GM12878 (cell line): ENCODE measurements at regions not wholly inside any gene's neighbourhood (a gene's known extent, or its start where the extent isn't known, plus 50 kb on each side); places are given as distances from the start of the nearest gene placed in this dataset.

Source experiments
- ATAC-seq: fragments of 200-7000 bp; cut with Tn5 transposase; 3 replicates; pipeline ENCODE4 v1.9.1; 2020; ENCODE audit warnings: mild to moderate bottlenecking, moderate library complexity
- BruUV-seq: library from RNA; stranded (reverse); fragments of 400-500 nt; replicated peaks from 2 replicates; lab custom pipeline; 2021; lab: Mats Ljungman, UMichigan
- CTCF ChIA-PET: fragments of 300-600 bp; sonication (Branson Sonifier 250); formaldehyde crosslinking; extraction: SDS; loops from one replicate; lab custom pipeline; 2021; ENCODE audit warnings: inconsistent platforms; lab: Yijun Ruan, JAX
- POLR2A ChIA-PET: fragments of 350-600 bp; formaldehyde crosslinking; extraction: SDS; loops from one replicate; lab custom pipeline; 2021; ENCODE audit warnings: inconsistent platforms; lab: Charles Lee
- RAD21 ChIA-PET: fragments of 300-600 bp; sonication (Branson Sonifier 250); formaldehyde crosslinking; loops from one replicate; lab custom pipeline; 2023; ENCODE audit warnings: antibody characterized with exemption; ENCODE audit not compliant: unreplicated experiment; lab: Charles Lee
- SMC1A ChIA-PET: fragments of 300-600 bp; sonication (Branson Sonifier 250); formaldehyde crosslinking; loops from one replicate; lab custom pipeline; 2023; ENCODE audit not compliant: unreplicated experiment, uncharacterized antibody; lab: Charles Lee
- DNase-seq: peaks from one replicate; pipeline ENCODE4 v3.0.0-alpha.2; 2011; ENCODE audit warnings: low read depth, low spot score
- FAIRE-seq: peaks from 3 replicates; lab custom pipeline; 2011; peaks lifted over from hg19 to GRCh38; lab: Jason Lieb, UNC
- H2AFZ ChIP-seq: 2 replicates; pipeline ENCODE4 v1.6.0; 2011; ENCODE audit warnings: low read depth, low read length, control low read depth; ENCODE audit not compliant: control insufficient read depth
- H3K27ac ChIP-seq: 2 replicates; pipeline ENCODE4 v1.5.1; 2011; ENCODE audit warnings: control low read depth; ENCODE audit not compliant: control insufficient read depth, insufficient read depth
- H3K27me3 ChIP-seq, 2 experiments: replicated peaks in 1 of 2; 2 replicates each; pipeline versions ENCODE4 v1.6.0 to v1.6.1; 2011; ENCODE audit warnings: low read length in 1 of 2; ENCODE audit not compliant: control insufficient read depth in 2 of 2, insufficient read depth in 2 of 2
- H3K36me3 ChIP-seq, 2 experiments: 2 replicates each; pipeline ENCODE4 v1.5.1; 2011; ENCODE audit warnings: low read length in 1 of 2; ENCODE audit not compliant: control insufficient read depth in 2 of 2, insufficient read depth in 2 of 2
- H3K4me1 ChIP-seq: 2 replicates; pipeline ENCODE4 v1.6.1; 2011; ENCODE audit warnings: mild to moderate bottlenecking, low read length, moderate library complexity, mixed read lengths; ENCODE audit not compliant: control insufficient read depth, insufficient read depth
- H3K4me2 ChIP-seq: 2 replicates; pipeline ENCODE4 v1.6.0; 2011; ENCODE audit warnings: control low read depth; ENCODE audit not compliant: control insufficient read depth, insufficient read depth
- H3K4me3 ChIP-seq: fragments of 200-600 bp; sonication (generic); 2 replicates; pipeline ENCODE4 v1.5.1; 2016
- H3K79me2 ChIP-seq: 2 replicates; pipeline ENCODE4 v1.6.0; 2011; ENCODE audit warnings: low read length; ENCODE audit not compliant: control insufficient read depth, insufficient read depth
- H3K9ac ChIP-seq: 2 replicates; pipeline ENCODE4 v1.8.0; 2011; ENCODE audit warnings: low read length, control low read depth, mixed read lengths; ENCODE audit not compliant: control insufficient read depth, insufficient read depth
- H3K9me3 ChIP-seq: replicated peaks from 3 replicates; pipeline ENCODE4 v1.5.1; 2011; ENCODE audit warnings: mild to moderate bottlenecking, low read length; ENCODE audit not compliant: control insufficient read depth, insufficient read depth
- H4K20me1 ChIP-seq: 2 replicates; pipeline ENCODE4 v1.6.0; 2011; ENCODE audit not compliant: control insufficient read depth, insufficient read depth
- CHD2 ChIP-seq: IDR thresholded peaks from 2 replicates; pipeline ENCODE4 v1.6.1; 2011; ENCODE audit warnings: low read depth, low read length, improper control_type of control experiment, borderline replicate concordance
- EGR1 ChIP-seq, 2 experiments: IDR thresholded peaks; 1 replicate in 1 of 2; 2 replicates in 1 of 2; pipeline ENCODE4 v1.6.1; 2011 to 2012; ENCODE audit warnings: low read depth in 2 of 2, low read length in 2 of 2, borderline replicate concordance in 1 of 2, mild to moderate bottlenecking in 1 of 2, moderate library complexity in 1 of 2
- EZH2 ChIP-seq: IDR thresholded peaks from 2 replicates; pipeline ENCODE4 v1.6.1; 2012; ENCODE audit warnings: low read depth, mild to moderate bottlenecking, control low read depth, inconsistent platforms, low read length, borderline replicate concordance; ENCODE audit not compliant: control insufficient read depth
- IKZF1 ChIP-seq: fragments of 450-650 bp; conservative IDR thresholded peaks from 2 replicates; pipeline ENCODE4 v1.6.1; 2017; ENCODE audit warnings: antibody characterized with exemption, mild to moderate bottlenecking
- IRF3 ChIP-seq: fragments of 450-650 bp; IDR thresholded peaks from 2 replicates; pipeline ENCODE4 v1.6.1; 2014; ENCODE audit warnings: mild to moderate bottlenecking
- MYB ChIP-seq: fragments of 150-350 bp; IDR thresholded peaks from 2 replicates; pipeline ENCODE4 v1.6.1; 2014; ENCODE audit warnings: mild to moderate bottlenecking, low read depth, low read length, borderline replicate concordance
- PML ChIP-seq: IDR thresholded peaks from 2 replicates; pipeline ENCODE4 v1.6.1; 2012; ENCODE audit warnings: low read length, inconsistent platforms
- POLR2A ChIP-seq: IDR thresholded peaks from 2 replicates; pipeline ENCODE4 v1.6.1; 2011; ENCODE audit warnings: low read depth, mild to moderate bottlenecking, low read length
- RAD51 ChIP-seq: fragments of 450-650 bp; IDR thresholded peaks from 2 replicates; pipeline ENCODE4 v1.6.1; 2016; ENCODE audit warnings: moderate library complexity, mild to moderate bottlenecking, inconsistent platforms
- SMAD1 ChIP-seq: fragments of 450-650 bp; IDR thresholded peaks from 2 replicates; pipeline ENCODE4 v1.6.1; 2018; ENCODE audit warnings: mild to moderate bottlenecking, low read depth; ENCODE audit not compliant: partially characterized antibody
- SMARCA5 ChIP-seq: fragments of 450-650 bp; IDR thresholded peaks from 2 replicates; pipeline ENCODE4 v1.6.1; 2017; ENCODE audit warnings: mild to moderate bottlenecking
- SMC3 ChIP-seq: IDR thresholded peaks from 2 replicates; pipeline ENCODE4 v1.6.1; 2011; ENCODE audit warnings: low read length, improper control_type of control experiment, borderline replicate concordance
- SRF ChIP-seq, 2 experiments: IDR thresholded peaks; 2 replicates each; pipeline ENCODE4 v1.6.1; 2011; ENCODE audit warnings: low read depth in 2 of 2, low read length in 2 of 2, mild to moderate bottlenecking in 1 of 2, moderate library complexity in 1 of 2
- WRNIP1 ChIP-seq: IDR thresholded peaks from 2 replicates; pipeline ENCODE4 v1.6.1; 2011; ENCODE audit warnings: low read depth, low read length, improper control_type of control experiment, borderline replicate concordance
- ZBTB11 ChIP-seq: fragments of 450-650 bp; formaldehyde crosslinking; IDR thresholded peaks from 2 replicates; pipeline ENCODE4 v1.5.0; 2022; ENCODE audit warnings: mild to moderate bottlenecking, missing genetic modification characterization
- ZSCAN29 ChIP-seq: fragments of 450-650 bp; IDR thresholded peaks from 2 replicates; pipeline ENCODE4 v1.6.1; 2017; ENCODE audit warnings: mild to moderate bottlenecking, moderate library complexity
- WGBS: methylation state at CpG from one replicate; pipeline ENCODE4 v1.1.6; 2016; ENCODE audit warnings: low lambda C conversion rate; ENCODE audit not compliant: insufficient replicate concordance, insufficient coverage; ENCODE audit errors: missing lambda C conversion rate; 5-methylcytosine and 5-hydroxymethylcytosine counted together
- in situ Hi-C: fragments of 300-500 bp; cut with MboI; formaldehyde crosslinking; loops from 9 replicates; pipeline ENCODE4 v1.14.3; 2018; ENCODE audit warnings: mixed read lengths
- intact Hi-C: fragments of 100-400 bp; cut with micrococcal nuclease; formaldehyde crosslinking; loops from one replicate; pipeline ENCODE4 v1.14.2; 2022; ENCODE audit not compliant: unreplicated experiment

- H2AFZ ChIP-seq = no peak overlapping the region
- H3K4me3 ChIP-seq = no peak overlapping the region
- ChIA-PET SMC1A (interaction anchor here (1.2 kb wide), 1 partner anchor 16 kb away, joined by 3 read pairs; no protein-coding TSS in a partner anchor), CTCF (no interaction called here), RAD21 (no interaction called here), POLR2A (no interaction called here)
- H3K79me2 ChIP-seq = no peaks in the 10 kb centered on the region
- H3K4me2 ChIP-seq = no peak overlapping the region
- BruUV-seq = no TSS peak
- no peaks in the 10 kb centered on the region for H3K27me3 ChIP-seq
- FAIRE-seq (no peak), DNase-seq (no peak), ATAC-seq (no peak)
- no peak overlapping the region for H3K9ac ChIP-seq
- 13% methylated on average over 3 of the region's 3 CpGs for WGBS
- in situ Hi-C loops = no loop called here
- no peaks in the 10 kb centered on the region for H4K20me1 ChIP-seq
- H3K36me3 ChIP-seq = no peaks in the 10 kb centered on the region
- TF ChIP-seq IRF3 (no peak), PML (no peak)
- intact Hi-C loops = no loop called here
- no peaks in the 10 kb centered on the region for H3K9me3 ChIP-seq
- no peaks in the 10 kb centered on the region for H3K4me1 ChIP-seq
- H3K27ac ChIP-seq = no peak overlapping the region
Measured at GRCh38 chr5:129246088-129246487, 151.5 kb downstream of the ISOC1 start.

GRCh38 chr5:129249886-129250285 lies 155.3 kb downstream of the ISOC1 start:
- WGBS = 37% methylated on average over 9 of the region's 9 CpGs
- in situ Hi-C loops (no loop called here), intact Hi-C loops (no loop called here)
- Histone ChIP-seq H3K9ac (no peak overlapping the region), H3K27ac (no peak overlapping the region), H3K9me3 (no peaks in the 10 kb centered on the region), H3K4me1 (no peaks in the 10 kb centered on the region), H3K4me2 (no peak overlapping the region), H4K20me1 (no peaks in the 10 kb centered on the region), H3K79me2 (no peaks in the 10 kb centered on the region), H3K4me3 (no peak overlapping the region), H3K36me3 (no peaks in the 10 kb centered on the region), H3K27me3 (no peaks in the 10 kb centered on the region), H2AFZ (no peak overlapping the region)
- no peak for DNase-seq
- FAIRE-seq = no peak
- BruUV-seq = no TSS peak
- no peak for ATAC-seq
- SMC1A ChIA-PET = no interaction called here
- no peak for TF ChIP-seq SRF (IDR thresholded peaks at IDR 0.05; ENCODE audit: low read depth in 2 of 2, low read length in 2 of 2)
- no peak for TF ChIP-seq WRNIP1
- TF ChIP-seq EZH2 = no peak
- TF ChIP-seq POLR2A = no peak
- TF ChIP-seq IKZF1 = no peak
- no peak for TF ChIP-seq ZSCAN29
- TF ChIP-seq SMC3 = no peak
- TF ChIP-seq CHD2 = no peak
- TF ChIP-seq RAD51 = no peak
- no peak for TF ChIP-seq SMARCA5
- no peak for TF ChIP-seq ZBTB11 (CRISPR knock-in tag)
- no peak for TF ChIP-seq EGR1 (IDR thresholded peaks at IDR 0.05; ENCODE audit: borderline replicate concordance in 1 of 2, low read depth in 2 of 2, low read length in 2 of 2)
- TF ChIP-seq SMAD1 = no peak
- TF ChIP-seq MYB = no peak
- POLR2A ChIA-PET = no interaction called here
- RAD21 ChIA-PET = no interaction called here
- CTCF ChIA-PET = no interaction called here
